Endodermal cell (in vitro differentiated cells): ENCODE measurements at regions not wholly inside any gene's neighbourhood (a gene's known extent, or its start where the extent isn't known, plus 50 kb on each side); places are given as distances from the start of the nearest gene placed in this dataset.

Experiments
- DNase-seq: peaks from one replicate; pipeline ENCODE4 v3.0.0-alpha.2; 2017
- H3K27ac ChIP-seq: 2 replicates; pipeline ENCODE4 v1.5.1; 2013; ENCODE audit warnings: mild to moderate bottlenecking, low read depth, low read length, moderate library complexity
- H3K27me3 ChIP-seq: 2 replicates; pipeline ENCODE4 v1.6.1; 2013; ENCODE audit warnings: mild to moderate bottlenecking, low read length, moderate library complexity; ENCODE audit not compliant: insufficient read depth, control insufficient read depth, poor library complexity, severe bottlenecking
- H3K36me3 ChIP-seq: 2 replicates; pipeline ENCODE4 v1.7.0; 2013; ENCODE audit warnings: mild to moderate bottlenecking, low read length, moderate library complexity; ENCODE audit not compliant: control insufficient read depth, insufficient read depth
- H3K4me1 ChIP-seq: one replicate; pipeline ENCODE4 v1.7.0; 2013; ENCODE audit warnings: low read length; ENCODE audit not compliant: control insufficient read depth, insufficient read depth
- H3K4me3 ChIP-seq: 2 replicates; pipeline ENCODE4 v1.5.1; 2013; ENCODE audit warnings: mild to moderate bottlenecking, low read length, moderate library complexity
- H3K9ac ChIP-seq: 2 replicates; pipeline ENCODE4 v1.6.1; 2013; ENCODE audit warnings: mild to moderate bottlenecking, low read length, moderate library complexity; ENCODE audit not compliant: poor library complexity, severe bottlenecking; ENCODE audit errors: extremely low read depth
- H3K9me3 ChIP-seq: 2 replicates; pipeline ENCODE4 v1.6.1; 2013; ENCODE audit warnings: mild to moderate bottlenecking, low read length, moderate library complexity; ENCODE audit not compliant: control insufficient read depth
- H3K27ac Mint-ChIP-seq: 2 replicates; pipeline ENCODE4 v1.8.0; 2020; ENCODE audit warnings: mixed read lengths
- H3K27me3 Mint-ChIP-seq: 2 replicates; pipeline ENCODE4 v1.8.0; 2021; ENCODE audit warnings: mild to moderate bottlenecking, mixed read lengths; ENCODE audit not compliant: insufficient read depth
- H3K36me3 Mint-ChIP-seq: 2 replicates; pipeline ENCODE4 v1.8.0; 2020; ENCODE audit warnings: low read depth, mixed read lengths
- H3K4me1 Mint-ChIP-seq: 2 replicates; pipeline ENCODE4 v1.8.0; 2020; ENCODE audit warnings: mixed read lengths
- H3K4me3 Mint-ChIP-seq: 2 replicates; pipeline ENCODE4 v1.8.0; 2020; ENCODE audit warnings: mild to moderate bottlenecking, moderate library complexity, mixed read lengths
- H3K9me3 Mint-ChIP-seq: 2 replicates; pipeline ENCODE4 v1.8.0; 2020; ENCODE audit warnings: mild to moderate bottlenecking, mixed read lengths
- CTCF ChIP-seq: fragments of 200-600 bp; sonication (generic); conservative IDR thresholded peaks from 2 replicates; pipeline ENCODE4 v1.5.0; 2021; ENCODE audit warnings: antibody characterized with exemption, mild to moderate bottlenecking
- WGBS, 2 experiments: methylation state at CpG; one replicate each; pipeline versions ENCODE4 v1.1.5 to v1.1.7; 2013; ENCODE audit warnings: missing lambda C conversion rate in 2 of 2, mixed read lengths in 1 of 2; ENCODE audit not compliant: insufficient coverage in 1 of 2, insufficient read length in 1 of 2; 5-methylcytosine and 5-hydroxymethylcytosine counted together

GRCh38 chr20:52833901-52834300, 138.3 kb upstream of the TSHZ2 start:
- no peak for DNase-seq
- H3K27ac Mint-ChIP-seq, result no peak overlapping the region
- 93 to 98% methylated on average over 2 of the region's 2 CpGs for WGBS, 2 experiments

GRCh38 chr20:52832151-52832774, 139.9 kb upstream of the TSHZ2 start:
- Mint-ChIP-seq H3K4me3 (no peak overlapping the region), H3K27ac (no peak overlapping the region), H3K36me3 (peaks cover 2% of the 10 kb centered on the region), H3K4me1 (peaks cover 3% of the 10 kb centered on the region), H3K27me3 (peaks cover 3% of the 10 kb centered on the region), H3K9me3 (peaks cover 16% of the 10 kb centered on the region)
- no peaks in the 10 kb centered on the region for H3K4me1 ChIP-seq
- peak overlapping the region; percentile 12 for H3K27ac ChIP-seq
- TF ChIP-seq CTCF, result no peak
- no peaks in the 10 kb centered on the region for H3K27me3 ChIP-seq
- no peaks in the 10 kb centered on the region for H3K36me3 ChIP-seq
- WGBS, 2 experiments, result 93 to 98% methylated on average over 3 of the region's 4 CpGs
- H3K9ac ChIP-seq, result no peak overlapping the region
- H3K9me3 ChIP-seq, result peaks cover 10% of the 10 kb centered on the region
- no peak for DNase-seq
- no peak overlapping the region for H3K4me3 ChIP-seq

More at GRCh38 chr20:52833901-52834300, 138.3 kb upstream of the TSHZ2 start:
- Histone ChIP-seq H3K4me1 (no peaks in the 10 kb centered on the region), H3K4me3 (no peak overlapping the region), H3K27ac (no peak overlapping the region), H3K36me3 (no peaks in the 10 kb centered on the region), H3K9ac (no peak overlapping the region), H3K9me3 (peaks cover 10% of the 10 kb centered on the region), H3K27me3 (no peaks in the 10 kb centered on the region)
- H3K36me3 Mint-ChIP-seq, result peaks cover 2% of the 10 kb centered on the region
- H3K27me3 Mint-ChIP-seq, result peaks cover 4% of the 10 kb centered on the region
- no peak overlapping the region for H3K4me3 Mint-ChIP-seq
- peaks cover 13% of the 10 kb centered on the region for H3K9me3 Mint-ChIP-seq
- peaks cover 14% of the 10 kb centered on the region for H3K4me1 Mint-ChIP-seq
- no peak for TF ChIP-seq CTCF

- peaks cover 20% of the 10 kb centered on the region for H3K9me3 ChIP-seq
- TF ChIP-seq CTCF, result no peak
- DNase-seq, result no peak
- Mint-ChIP-seq H3K36me3 (peaks cover 2% of the 10 kb centered on the region), H3K9me3 (peaks cover 16% of the 10 kb centered on the region), H3K4me3 (no peak overlapping the region), H3K27me3 (peaks cover 3% of the 10 kb centered on the region), H3K27ac (no peak overlapping the region), H3K4me1 (no peaks in the 10 kb centered on the region)
- H3K27ac ChIP-seq, result no peak overlapping the region
- no peak overlapping the region for H3K9ac ChIP-seq
- 94 to 97% methylated on average over 3 to 4 of the region's 4 CpGs for WGBS, 2 experiments
- no peaks in the 10 kb centered on the region for H3K27me3 ChIP-seq
- no peaks in the 10 kb centered on the region for H3K4me1 ChIP-seq
- H3K4me3 ChIP-seq, result no peak overlapping the region
- H3K36me3 ChIP-seq, result no peaks in the 10 kb centered on the region
These were observed 141.6 kb upstream of the TSHZ2 start for GRCh38 chr20:52830598-52830997.
